Pancreas (tissue), 10 donors: ENCODE measurements at regions not wholly inside any gene's neighbourhood (a gene's known extent, or its start where the extent isn't known, plus 50 kb on each side); places are given as distances from the start of the nearest gene placed in this dataset.

Experiments
- ATAC-seq, 4 donors: fragments of 200-7000 bp; cut with Tn5 transposase; one replicate each; pipeline versions ENCODE4 v1.8.0 to v1.9.1; 2020; ENCODE audit warnings: mild to moderate bottlenecking in 4 of 4, moderate library complexity in 4 of 4
- DNase-seq, 6 donors: peaks; one replicate each; pipeline ENCODE4 v3.0.0-alpha.2; 2020
- FAIRE-seq: peaks from 2 replicates; lab custom pipeline; 2012; peaks lifted over from hg19 to GRCh38; lab: Jason Lieb, UNC
- H3K27ac ChIP-seq, 4 donors: fragments of 200-600 bp; sonication (generic); 1 replicate in 3 of 4; 2 replicates in 1 of 4; pipeline versions ENCODE4 v1.5.0 to v1.8.0; 2020
- H3K27me3 ChIP-seq, 4 donors: fragments of 200-600 bp; one replicate each; pipeline ENCODE4 v1.8.0; 2021
- H3K36me3 ChIP-seq, 3 donors: fragments of 200-600 bp; sonication (generic) in 1 of 3; one replicate each; pipeline versions ENCODE4 v1.5.0 to v1.8.0; 2020 to 2021
- H3K4me1 ChIP-seq, 3 donors: fragments of 200-600 bp; one replicate each; pipeline ENCODE4 v1.8.0; 2021
- H3K4me3 ChIP-seq, 4 donors: fragments of 200-600 bp; sonication (generic) in 2 of 4; one replicate each; pipeline versions ENCODE4 v1.5.0 to v1.8.0; 2020 to 2021
- H3K9me3 ChIP-seq, 4 donors: fragments of 200-600 bp; one replicate each; pipeline ENCODE4 v1.8.0; 2021
- CTCF ChIP-seq, 4 donors: fragments of 200-600 bp; sonication (generic) in 3 of 4; IDR thresholded peaks; one replicate each; pipeline versions ENCODE4 v1.5.0 to v1.8.0; 2021; ENCODE audit warnings: antibody characterized with exemption in 4 of 4
- WGBS, 2 donors: extraction: QIAGEN DNeasy Blood & Tissue Kit; methylation state at CpG; one replicate each; pipeline ENCODE4 v1.1.7; 2013; 5-methylcytosine and 5-hydroxymethylcytosine counted together
- intact Hi-C, 3 donors: fragments of 100-400 bp; cut with DNase I; formaldehyde crosslinking; loops; one replicate each; pipeline versions ENCODE4 v1.11.1 to v1.14.2; 2022
- donor health status: healthy with polysubstance abuse.
- donor health status: DM: no; HTN: no; CAD: no; lungs with moderate emphysema.
- donor health status: DM: no; HTN: no; CAD: no.
- donor health status: control.
- donor health status: control.
- donor health status: Bipolar disorder and iron deficiency.
- donor health status: DM: yes; HTN: yes; CAD: no.
- donor health status: DM: no; HTN: no; CAD: no.
- donor health status: DM: no; HTN: no; CAD: no.
- donor health status: DM: yes; HTN: yes; CAD: no.

GRCh38 chr1:229205854-229206253, 65.1 kb upstream of the RAB4A start:
- H3K4me3 ChIP-seq, result no peak overlapping the region
- no peak for ATAC-seq
- no peak for FAIRE-seq
- H3K27ac ChIP-seq, result no peak overlapping the region
- H3K36me3 ChIP-seq, result no peaks in the 10 kb centered on the region
- H3K27me3 ChIP-seq, result no peaks in the 10 kb centered on the region
- H3K4me1 ChIP-seq, result no peaks in the 10 kb centered on the region
- H3K9me3 ChIP-seq, result no peaks in the 10 kb centered on the region
- intact Hi-C loops, result no loop called here
- 84 to 90% methylated on average over 8 of the region's 8 CpGs for WGBS, 2 donors
- DNase-seq, result no peak
- TF ChIP-seq CTCF (IDR thresholded peaks at IDR 0.05), result no peak

GRCh38 chr1:229207916-229208315, 63.0 kb upstream of the RAB4A start:
- FAIRE-seq (no peak), ATAC-seq (peak in 2 of 4 donors; percentile 32 to 44), DNase-seq (no peak)
- no peaks in the 10 kb centered on the region for H3K4me1 ChIP-seq
- no peaks in the 10 kb centered on the region for H3K27me3 ChIP-seq
- H3K9me3 ChIP-seq, result no peaks in the 10 kb centered on the region
- WGBS, 2 donors, result 59 to 75% methylated on average over 3 of the region's 3 CpGs
- TF ChIP-seq CTCF (IDR thresholded peaks at IDR 0.05), result no peak
- intact Hi-C loops, result no loop called here
- no peak overlapping the region for H3K4me3 ChIP-seq
- H3K27ac ChIP-seq, result no peak overlapping the region
- H3K36me3 ChIP-seq, result no peaks in the 10 kb centered on the region

- H3K4me1 ChIP-seq, result no peaks in the 10 kb centered on the region
- WGBS, 2 donors, result 70 to 80% methylated on average over 3 of the region's 3 CpGs
- no peak for FAIRE-seq
Observed at GRCh38 chr1:229208481-229208880, 62.4 kb upstream of the RAB4A start.

GRCh38 chr1:229209386-229209785, 61.5 kb upstream of the RAB4A start:
- H3K27me3 ChIP-seq, result no peaks in the 10 kb centered on the region
- no peak for TF ChIP-seq CTCF (IDR thresholded peaks at IDR 0.05)
- intact Hi-C loops, result no loop called here
- 82 to 87% methylated on average over 4 of the region's 4 CpGs for WGBS, 2 donors
- DNase-seq, result no peak
- H3K27ac ChIP-seq, result peak overlapping the region in 2 of 4 donors; percentile 30 to 35
- FAIRE-seq, result no peak
- no peak overlapping the region for H3K4me3 ChIP-seq
- no peaks in the 10 kb centered on the region for H3K4me1 ChIP-seq
- ATAC-seq, result peak in 1 of 4 donors; percentile 11
- no peaks in the 10 kb centered on the region for H3K36me3 ChIP-seq
- H3K9me3 ChIP-seq, result no peaks in the 10 kb centered on the region

More at GRCh38 chr1:229208481-229208880, 62.4 kb upstream of the RAB4A start:
- ATAC-seq (no peak), DNase-seq (no peak)
- no peaks in the 10 kb centered on the region for H3K36me3 ChIP-seq
- no peaks in the 10 kb centered on the region for H3K27me3 ChIP-seq
- no peak overlapping the region for H3K4me3 ChIP-seq
- H3K9me3 ChIP-seq, result no peaks in the 10 kb centered on the region
- no peak for TF ChIP-seq CTCF (IDR thresholded peaks at IDR 0.05)
- intact Hi-C loops, result no loop called here
- H3K27ac ChIP-seq, result no peak overlapping the region

GRCh38 chr1:229209816-229210215, 61.1 kb upstream of the RAB4A start:
- peak overlapping the region in 2 of 4 donors; percentile 30 to 35 for H3K27ac ChIP-seq
- intact Hi-C loops, result no loop called here
- H3K9me3 ChIP-seq, result no peaks in the 10 kb centered on the region
- no peaks in the 10 kb centered on the region for H3K4me1 ChIP-seq
- 71 to 76% methylated on average over 4 of the region's 4 CpGs for WGBS, 2 donors
- H3K4me3 ChIP-seq, result no peak overlapping the region
- no peak for FAIRE-seq
- peak in 3 of 4 donors; percentile 41 to 74 (median 65) for ATAC-seq
- DNase-seq, result no peak
- H3K36me3 ChIP-seq, result no peaks in the 10 kb centered on the region
- no peaks in the 10 kb centered on the region for H3K27me3 ChIP-seq
- no peak for TF ChIP-seq CTCF (IDR thresholded peaks at IDR 0.05)
